IPS-18a (cell line): ENCODE measurements at regions not wholly inside any gene's neighbourhood (a gene's known extent, or its start where the extent isn't known, plus 50 kb on each side); places are given as distances from the start of the nearest gene placed in this dataset.

Experiments
- H3K27ac ChIP-seq: one replicate; pipeline ENCODE4 v1.5.1; 2013; ENCODE audit warnings: low read length
- H3K27me3 ChIP-seq: one replicate; pipeline ENCODE4 v1.6.1; 2013; ENCODE audit warnings: mild to moderate bottlenecking, low read length; ENCODE audit not compliant: control insufficient read depth, insufficient read depth
- H3K36me3 ChIP-seq: one replicate; pipeline ENCODE4 v1.6.1; 2013; ENCODE audit warnings: low read depth, low read length; ENCODE audit not compliant: control insufficient read depth
- H3K4me1 ChIP-seq: one replicate; pipeline ENCODE4 v1.6.1; 2013; ENCODE audit warnings: low read depth, low read length; ENCODE audit not compliant: control insufficient read depth
- H3K4me3 ChIP-seq: one replicate; pipeline ENCODE4 v1.5.1; 2013; ENCODE audit warnings: low read length
- H3K9ac ChIP-seq: one replicate; pipeline ENCODE4 v1.6.1; 2013; ENCODE audit warnings: mild to moderate bottlenecking, low read length, moderate library complexity
- H3K9me3 ChIP-seq: one replicate; pipeline ENCODE4 v1.6.1; 2013; ENCODE audit warnings: low read depth, low read length; ENCODE audit not compliant: control insufficient read depth

DNA sequence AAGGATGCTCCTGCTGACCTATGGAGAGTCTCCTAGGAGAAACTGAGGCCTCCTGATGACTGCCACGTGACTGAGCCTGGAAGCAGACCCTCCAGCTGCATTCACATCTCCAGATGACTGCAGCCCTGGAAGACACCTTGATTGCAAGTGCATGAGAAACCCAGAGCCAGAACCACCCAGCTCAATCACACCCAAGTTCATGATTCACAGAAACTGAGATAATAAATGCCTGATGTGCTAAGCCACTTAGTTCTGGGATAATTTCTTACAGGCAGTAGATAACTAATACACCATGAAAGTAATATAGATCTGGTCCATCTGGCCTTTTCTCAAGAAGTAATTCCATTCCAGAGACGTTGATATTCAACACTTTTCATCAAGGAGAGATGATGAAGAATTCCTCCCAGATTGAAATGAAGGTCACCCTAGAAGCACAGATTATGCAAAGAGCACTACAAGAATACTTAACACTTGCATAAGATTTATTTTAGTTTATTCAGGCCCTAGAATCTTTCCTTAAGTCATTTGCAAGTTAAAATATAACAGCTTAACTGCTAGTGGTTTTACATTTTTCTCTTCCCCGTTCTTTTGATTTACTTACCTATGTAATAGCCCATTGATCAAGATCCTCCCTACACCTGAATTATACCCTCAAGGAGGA is 208.2 kb upstream of the INHBA start:
- Histone ChIP-seq H3K27me3 (no peaks in the 10 kb centered on the region), H3K36me3 (no peaks in the 10 kb centered on the region), H3K4me1 (no peaks in the 10 kb centered on the region), H3K4me3 (no peak overlapping the region), H3K9me3 (no peaks in the 10 kb centered on the region), H3K27ac (no peak overlapping the region), H3K9ac (no peak overlapping the region)

GRCh38 chr7:41907444-41907843 is 204.6 kb upstream of the INHBA start:
- Histone ChIP-seq H3K4me3 (no peak overlapping the region), H3K9ac (no peak overlapping the region), H3K27me3 (no peaks in the 10 kb centered on the region), H3K4me1 (no peaks in the 10 kb centered on the region), H3K36me3 (no peaks in the 10 kb centered on the region), H3K27ac (no peak overlapping the region), H3K9me3 (peaks cover 4% of the 10 kb centered on the region)

GRCh38 chr7:41900532-41900931 is 197.6 kb upstream of the INHBA start:
- H3K27me3 ChIP-seq, result no peaks in the 10 kb centered on the region
- no peak overlapping the region for H3K9ac ChIP-seq
- H3K4me1 ChIP-seq, result peaks cover 7% of the 10 kb centered on the region
- no peaks in the 10 kb centered on the region for H3K36me3 ChIP-seq
- H3K4me3 ChIP-seq, result no peak overlapping the region
- H3K9me3 ChIP-seq, result peaks cover 4% of the 10 kb centered on the region
- no peak overlapping the region for H3K27ac ChIP-seq

DNA sequence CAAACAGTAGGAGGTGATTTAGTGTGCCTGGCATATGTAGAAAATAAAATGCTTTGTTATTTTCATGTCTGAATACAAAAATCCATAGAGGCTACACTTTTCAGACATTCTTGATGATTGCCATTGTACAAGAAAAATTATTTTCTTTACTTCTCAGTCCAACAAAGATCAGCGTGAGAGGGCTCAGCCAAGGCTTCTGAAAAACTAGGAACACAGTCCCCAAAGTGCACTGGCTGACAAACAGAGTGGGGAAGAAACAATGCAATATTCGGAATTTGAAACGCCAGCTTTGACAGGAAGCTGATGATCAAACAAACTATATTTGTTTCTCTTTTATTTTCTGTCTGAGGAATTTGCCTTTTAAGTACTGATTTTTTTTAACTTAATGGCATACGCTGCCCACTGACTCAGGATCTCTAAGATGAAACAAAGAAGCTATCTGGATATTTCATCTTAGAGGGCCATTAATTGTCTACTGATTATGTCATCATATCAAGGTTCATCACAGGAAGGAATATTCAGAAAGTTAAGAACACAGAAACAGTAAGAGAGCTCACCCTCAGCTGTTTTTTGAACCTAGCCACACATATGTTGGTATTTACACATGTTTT is 197.0 kb upstream of the INHBA start:
- no peak overlapping the region for H3K27ac ChIP-seq
- no peak overlapping the region for H3K4me3 ChIP-seq
- H3K27me3 ChIP-seq, result no peaks in the 10 kb centered on the region
- no peak overlapping the region for H3K9ac ChIP-seq
- no peaks in the 10 kb centered on the region for H3K36me3 ChIP-seq
- peaks cover 4% of the 10 kb centered on the region for H3K9me3 ChIP-seq
- H3K4me1 ChIP-seq, result peaks cover 7% of the 10 kb centered on the region

- H3K9me3 ChIP-seq, result no peaks in the 10 kb centered on the region
- no peaks in the 10 kb centered on the region for H3K4me1 ChIP-seq
- H3K27me3 ChIP-seq, result no peaks in the 10 kb centered on the region
- H3K36me3 ChIP-seq, result no peaks in the 10 kb centered on the region
- no peak overlapping the region for H3K9ac ChIP-seq
- no peak overlapping the region for H3K4me3 ChIP-seq
- no peak overlapping the region for H3K27ac ChIP-seq
Measured at GRCh38 chr7:41893656-41894055, 190.8 kb upstream of the INHBA start.

GRCh38 chr7:41892356-41893100 is 189.6 kb upstream of the INHBA start:
- Histone ChIP-seq H3K9ac (no peak overlapping the region), H3K9me3 (no peaks in the 10 kb centered on the region), H3K4me3 (no peak overlapping the region), H3K27me3 (no peaks in the 10 kb centered on the region), H3K27ac (no peak overlapping the region), H3K36me3 (no peaks in the 10 kb centered on the region), H3K4me1 (no peaks in the 10 kb centered on the region)

DNA sequence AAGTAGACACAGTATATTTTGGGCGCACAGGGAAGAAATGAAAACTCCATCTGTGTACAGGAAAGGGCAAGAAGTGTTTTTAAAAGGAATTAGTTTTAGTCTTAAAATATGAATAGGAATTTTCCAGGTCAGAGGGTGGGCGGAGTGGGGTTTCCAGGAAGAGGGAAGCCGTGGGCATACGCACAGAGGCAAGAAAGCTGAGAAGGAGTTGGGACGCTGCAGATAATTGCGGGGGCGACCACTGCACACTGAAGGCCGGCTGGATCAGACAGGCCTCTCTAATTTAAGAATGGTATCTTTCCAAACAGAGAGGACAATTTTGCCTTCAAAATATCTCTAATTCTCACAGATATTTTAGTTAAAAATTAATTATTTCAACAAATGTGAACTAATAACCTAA is 189.1 kb upstream of the INHBA start:
- Histone ChIP-seq H3K4me1 (no peaks in the 10 kb centered on the region), H3K9ac (no peak overlapping the region), H3K27me3 (no peaks in the 10 kb centered on the region), H3K9me3 (no peaks in the 10 kb centered on the region), H3K4me3 (no peak overlapping the region), H3K36me3 (no peaks in the 10 kb centered on the region), H3K27ac (no peak overlapping the region)

DNA sequence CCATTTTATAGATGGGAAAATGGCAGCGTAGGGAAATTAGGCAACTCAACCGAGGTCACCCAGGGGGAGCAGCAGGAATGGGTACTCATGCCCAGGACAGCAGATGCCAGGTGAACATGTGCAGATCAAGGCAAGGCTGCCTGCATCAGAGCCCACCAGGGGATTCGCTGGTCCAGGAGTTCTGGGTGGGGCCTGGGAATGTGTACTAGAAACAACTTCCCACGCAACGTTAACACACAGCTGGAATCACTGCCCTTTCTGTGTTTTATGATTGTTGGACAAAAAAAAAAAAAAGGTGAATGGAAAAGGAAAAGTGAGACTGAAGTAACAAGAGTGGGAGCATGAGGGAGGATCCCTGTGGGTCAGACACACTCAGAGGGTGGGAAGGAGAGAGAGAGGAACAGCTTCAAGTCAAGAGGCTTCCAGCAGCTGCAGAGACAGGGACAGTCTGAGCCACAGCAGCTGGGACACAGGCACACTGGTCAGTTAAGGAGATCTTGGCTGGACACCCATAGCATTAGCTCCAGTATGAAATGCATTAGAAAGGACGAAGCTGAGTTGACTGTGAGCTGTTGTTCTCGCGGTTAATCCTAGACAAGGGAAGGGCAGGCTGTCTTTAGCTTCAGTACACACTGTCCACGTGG is 187.9 kb upstream of the INHBA start:
- no peaks in the 10 kb centered on the region for H3K36me3 ChIP-seq

GRCh38 chr7:41889472-41889871 is 186.6 kb upstream of the INHBA start:
- Histone ChIP-seq H3K9me3 (no peaks in the 10 kb centered on the region), H3K4me3 (no peak overlapping the region), H3K9ac (no peak overlapping the region), H3K36me3 (no peaks in the 10 kb centered on the region), H3K27me3 (no peaks in the 10 kb centered on the region), H3K4me1 (no peaks in the 10 kb centered on the region), H3K27ac (no peak overlapping the region)

More for the DNA sequence above, 187.9 kb upstream of the INHBA start:
- H3K9ac ChIP-seq, result no peak overlapping the region
- H3K4me3 ChIP-seq, result no peak overlapping the region
- no peak overlapping the region for H3K27ac ChIP-seq
- no peaks in the 10 kb centered on the region for H3K27me3 ChIP-seq
- H3K4me1 ChIP-seq, result no peaks in the 10 kb centered on the region
- H3K9me3 ChIP-seq, result no peaks in the 10 kb centered on the region

DNA sequence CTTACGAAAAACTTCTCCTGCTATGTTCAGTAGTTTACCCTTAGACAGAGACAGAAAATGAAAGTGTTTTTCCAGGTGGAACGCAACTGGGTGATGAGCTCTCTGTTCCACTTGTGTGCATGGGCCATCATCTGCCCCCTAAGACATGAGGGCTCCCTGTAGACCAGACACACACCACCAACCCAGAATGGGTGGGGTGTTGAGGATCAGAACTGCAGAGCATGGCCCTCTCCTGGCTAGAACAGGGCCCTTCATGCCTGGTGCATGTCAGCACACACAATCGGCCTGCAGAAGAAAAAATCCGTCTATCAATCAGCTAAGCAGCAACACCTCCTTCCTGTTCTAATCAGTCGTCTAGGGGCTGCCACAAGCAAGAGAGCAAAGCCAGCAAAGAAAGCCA is 186.2 kb upstream of the INHBA start:
- Histone ChIP-seq H3K4me1 (no peaks in the 10 kb centered on the region), H3K4me3 (no peak overlapping the region), H3K27ac (no peak overlapping the region), H3K9ac (no peak overlapping the region), H3K27me3 (no peaks in the 10 kb centered on the region), H3K9me3 (no peaks in the 10 kb centered on the region), H3K36me3 (no peaks in the 10 kb centered on the region)

GRCh38 chr7:41887416-41887815 is 184.5 kb upstream of the INHBA start:
- no peak overlapping the region for H3K4me3 ChIP-seq
- no peaks in the 10 kb centered on the region for H3K27me3 ChIP-seq
- H3K9me3 ChIP-seq, result no peaks in the 10 kb centered on the region
- H3K36me3 ChIP-seq, result no peaks in the 10 kb centered on the region
- no peak overlapping the region for H3K9ac ChIP-seq
- H3K4me1 ChIP-seq, result no peaks in the 10 kb centered on the region
- H3K27ac ChIP-seq, result no peak overlapping the region
